ENCODE measurements at regions not wholly inside any gene's neighbourhood (a gene's known extent, or its start where the extent isn't known, plus 50 kb on each side); places are given as distances from the start of the nearest gene placed in this dataset.
"Not testable (repeated sequence)": the region's sequence is repeated elsewhere in the genome, so short reads cannot be mapped to it uniquely, and the experiment has no call there.

DNA sequence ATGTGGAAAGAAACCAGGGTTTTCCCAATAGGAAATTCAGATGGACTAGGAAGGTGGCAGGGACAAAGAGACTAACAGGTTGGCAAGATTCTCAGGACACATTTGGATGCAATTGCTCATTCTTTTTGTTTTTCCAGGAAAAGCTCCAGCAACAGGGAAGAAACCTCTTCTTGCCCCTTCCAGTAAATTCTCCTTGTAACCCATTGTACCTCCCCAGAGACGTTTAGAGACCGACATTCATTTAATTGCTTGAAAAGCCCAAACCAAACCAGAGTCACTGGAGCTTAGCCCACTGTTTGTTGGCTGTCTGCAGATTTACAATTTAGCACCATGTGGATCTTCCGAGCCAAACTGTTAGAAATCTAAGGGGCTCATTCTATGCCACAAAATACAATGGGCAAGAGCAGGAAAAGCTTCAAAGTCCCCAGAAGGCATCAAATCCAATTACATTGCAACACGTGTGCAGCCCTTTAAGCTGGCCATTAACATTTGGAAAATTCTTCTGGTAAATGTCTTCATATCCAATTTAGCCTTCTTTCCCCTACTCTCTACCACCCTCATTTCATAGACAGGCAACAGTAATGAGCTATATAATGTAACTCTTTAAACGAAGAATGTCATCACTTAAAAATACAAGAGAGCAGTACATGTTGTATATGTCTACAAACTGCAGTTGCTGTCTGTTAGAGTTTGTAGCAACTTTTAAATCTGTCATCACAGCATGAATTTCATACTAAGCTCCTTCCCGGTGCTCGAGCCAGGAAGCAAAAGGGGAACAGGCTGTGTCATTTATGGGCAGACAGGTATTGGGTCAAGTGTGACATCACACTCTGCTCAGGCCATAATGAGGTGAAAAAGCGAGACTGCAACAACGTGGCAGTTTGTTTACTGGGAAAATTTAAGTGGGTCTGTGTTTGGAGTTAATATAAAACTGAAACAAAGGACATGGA is 235.6 kb upstream of the HNRNPA3 start:
- DNase-seq (ENCODE audit: low read depth), result no peak

DNA sequence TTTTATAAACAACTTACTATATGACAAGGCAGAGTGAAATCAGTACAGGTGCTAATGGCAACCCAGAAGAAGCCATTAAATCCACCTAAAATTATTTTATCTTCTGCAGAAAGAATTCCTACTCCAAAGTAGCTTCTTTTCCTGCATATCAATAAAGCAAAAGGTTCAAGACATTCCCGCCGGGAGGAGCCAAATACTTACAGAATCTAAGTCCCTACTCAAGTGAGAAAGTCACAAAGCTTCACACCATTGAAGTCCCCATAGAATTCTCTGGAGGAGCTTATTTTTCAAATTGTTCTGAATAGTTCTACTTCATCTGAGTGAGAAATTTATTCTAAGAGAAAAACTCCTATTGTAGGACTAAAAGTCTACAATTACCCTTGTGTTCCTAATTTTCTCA is 233.7 kb upstream of the HNRNPA3 start:
- DNase-seq (ENCODE audit: low read depth), result no peak

DNA sequence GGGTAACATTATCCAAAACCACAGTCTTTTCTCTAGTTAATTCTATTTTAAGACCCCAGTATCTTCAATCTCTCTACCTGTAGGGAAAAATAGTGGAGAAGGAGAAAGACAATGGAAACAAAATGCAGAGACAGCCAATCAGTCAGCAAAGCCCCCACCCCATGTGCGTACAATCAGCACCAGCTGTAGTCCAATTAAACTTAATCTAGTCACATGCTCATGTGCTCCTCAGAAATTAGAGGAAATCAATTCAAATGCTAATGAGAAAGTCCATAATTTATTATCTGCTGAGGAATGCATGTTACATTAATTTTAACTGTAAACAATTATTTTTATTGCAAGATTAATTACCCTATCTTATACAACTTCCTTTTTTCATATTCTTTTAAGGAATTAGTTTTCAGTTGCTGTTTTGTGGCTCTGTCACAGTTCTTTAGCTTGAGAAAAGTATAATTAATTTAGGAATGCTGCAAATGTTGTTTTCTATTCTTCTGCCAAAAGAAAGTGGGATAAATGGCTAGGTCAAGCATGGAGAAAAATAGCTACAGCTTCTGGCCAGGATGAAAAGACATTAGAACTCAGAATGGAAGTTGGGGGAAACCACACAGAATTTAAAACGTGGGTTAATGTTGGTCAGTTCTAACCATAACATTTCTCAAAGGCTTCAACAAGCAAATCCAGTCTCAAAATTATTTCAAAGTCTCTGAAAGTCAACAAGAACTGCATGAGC is 232.4 kb upstream of the HNRNPA3 start:
- no peak for DNase-seq (ENCODE audit: low read depth)

DNA sequence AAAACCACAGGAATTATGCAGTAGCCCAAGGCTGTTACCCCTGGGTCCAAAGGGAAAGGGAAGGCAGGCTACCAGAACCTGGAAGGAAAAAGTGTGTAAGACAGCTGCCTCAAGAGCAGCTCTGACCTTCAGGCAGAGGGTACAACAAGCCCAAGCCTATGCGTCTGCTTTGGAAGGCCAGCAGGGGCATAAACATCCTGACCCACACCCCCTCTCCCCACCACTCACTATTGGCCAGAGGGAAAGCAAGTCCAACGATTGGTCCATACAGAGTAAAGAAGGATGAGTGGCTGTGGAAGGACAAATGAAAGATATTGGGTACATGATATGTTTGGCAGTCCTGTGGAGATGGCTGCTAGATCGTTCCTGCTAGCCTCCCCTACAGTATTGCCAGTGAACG is 227.6 kb upstream of the HNRNPA3 start:
- DNase-seq (ENCODE audit: low read depth), result no peak

DNA sequence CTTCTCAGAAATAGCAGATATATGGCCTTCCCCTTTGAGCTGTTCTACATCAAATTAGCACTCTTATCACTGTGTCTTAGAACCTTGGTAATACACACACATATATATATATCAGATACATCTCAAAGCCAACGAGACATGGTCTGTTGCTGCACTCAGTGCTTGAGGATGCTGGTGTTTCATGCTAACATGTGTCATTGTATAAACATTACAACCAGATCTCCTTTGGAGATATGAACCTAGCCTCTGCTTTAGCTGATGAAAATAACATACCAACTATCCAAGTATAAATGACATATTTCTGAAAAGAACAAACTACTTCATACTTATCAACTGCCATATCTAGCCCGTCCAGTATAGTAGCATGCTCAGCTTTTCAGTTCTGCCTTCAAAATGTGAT is 226.7 kb upstream of the HNRNPA3 start:
- no peak for DNase-seq (ENCODE audit: low read depth)

DNA sequence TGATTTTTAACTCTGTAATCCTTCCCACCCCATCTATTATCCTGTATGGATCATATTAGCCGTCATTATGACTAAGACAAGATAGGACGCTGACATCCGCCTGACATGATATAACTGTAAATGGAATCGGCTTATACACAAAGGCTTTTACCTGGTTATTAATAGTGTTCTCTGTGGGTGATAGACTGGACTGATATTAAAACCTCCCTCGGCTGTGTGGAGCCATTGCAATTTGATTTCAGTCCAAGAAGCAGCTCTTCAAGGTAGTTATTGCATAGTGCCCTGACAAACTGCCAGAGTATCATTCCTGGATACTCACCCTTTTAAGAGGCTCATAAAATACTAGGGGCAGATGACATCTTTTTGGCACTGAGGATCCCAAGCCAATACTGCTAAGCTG is 226.1 kb upstream of the HNRNPA3 start:
- no peak for DNase-seq (ENCODE audit: low read depth)

DNA sequence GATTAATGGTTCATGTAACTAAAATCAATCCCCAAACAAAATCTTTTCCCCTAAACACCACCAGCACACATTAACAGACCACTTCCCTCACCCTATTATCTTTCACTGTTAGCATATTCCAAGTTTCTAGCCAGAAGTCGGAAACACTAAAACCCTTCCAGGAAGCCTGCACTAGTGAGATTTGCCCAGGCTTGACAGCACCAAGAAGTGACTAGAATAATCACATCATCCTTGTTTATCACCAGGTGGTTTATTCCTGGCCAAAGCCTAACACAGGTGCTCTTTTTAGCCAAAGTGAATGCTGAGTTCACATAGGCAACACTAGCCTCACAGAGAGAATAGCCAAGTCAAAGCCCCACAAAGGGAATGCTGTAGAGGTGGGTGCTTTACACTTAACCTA is 221.2 kb upstream of the HNRNPA3 start:
- DNase-seq (ENCODE audit: low read depth), result no peak

DNA sequence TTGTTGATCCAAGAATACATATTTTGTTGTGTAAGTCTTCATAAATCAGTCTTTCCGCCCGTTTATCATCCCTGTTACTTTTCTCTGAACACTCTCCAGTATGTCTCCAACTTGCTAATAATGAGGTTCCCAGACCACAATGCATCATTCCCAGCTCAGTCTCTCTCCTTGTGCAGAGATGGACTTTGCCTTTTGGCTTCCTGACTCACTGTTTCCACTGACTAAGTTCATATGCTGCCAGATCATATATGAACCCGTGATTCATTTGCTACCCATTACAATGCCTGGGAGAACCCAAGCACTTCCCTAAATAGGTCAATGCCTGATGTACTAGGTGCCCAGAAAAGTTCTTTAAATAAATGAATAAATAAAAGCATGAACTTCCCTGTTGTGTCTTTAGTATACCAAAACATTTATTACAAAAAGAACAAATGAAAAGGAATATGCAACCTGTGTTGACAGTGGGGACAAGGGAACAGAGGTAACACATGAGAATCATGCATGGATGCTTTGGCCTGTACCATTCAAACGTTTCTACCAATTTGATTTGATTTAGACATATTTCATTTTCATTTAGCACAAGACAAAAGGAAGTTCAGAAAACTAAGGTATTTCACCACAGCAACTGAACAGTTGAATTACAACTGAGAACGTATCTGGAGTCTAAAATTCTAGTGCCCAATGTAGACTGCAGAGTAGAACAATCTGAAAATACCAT is 215.4 kb upstream of the HNRNPA3 start:
- DNase-seq (ENCODE audit: low read depth), result no peak

DNA sequence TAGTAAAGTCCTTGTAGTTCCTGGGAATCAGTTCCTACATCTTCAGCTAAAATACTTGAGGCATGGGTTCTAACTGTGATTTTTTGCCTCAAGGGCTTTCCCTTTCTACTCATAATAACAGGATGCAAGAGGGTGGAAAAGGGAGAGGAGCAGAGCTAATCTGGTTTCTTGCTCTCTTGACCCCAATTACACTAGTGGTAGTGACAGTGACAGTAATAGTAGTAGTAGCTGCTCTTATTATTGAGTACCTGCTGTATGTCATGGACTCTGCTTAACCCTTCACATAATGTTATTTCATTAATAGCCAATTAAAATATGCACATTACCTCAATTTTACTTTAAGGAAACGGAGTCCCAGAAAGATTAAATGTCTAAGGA is 214.8 kb upstream of the HNRNPA3 start:
- DNase-seq (ENCODE audit: low read depth), result no peak

DNA sequence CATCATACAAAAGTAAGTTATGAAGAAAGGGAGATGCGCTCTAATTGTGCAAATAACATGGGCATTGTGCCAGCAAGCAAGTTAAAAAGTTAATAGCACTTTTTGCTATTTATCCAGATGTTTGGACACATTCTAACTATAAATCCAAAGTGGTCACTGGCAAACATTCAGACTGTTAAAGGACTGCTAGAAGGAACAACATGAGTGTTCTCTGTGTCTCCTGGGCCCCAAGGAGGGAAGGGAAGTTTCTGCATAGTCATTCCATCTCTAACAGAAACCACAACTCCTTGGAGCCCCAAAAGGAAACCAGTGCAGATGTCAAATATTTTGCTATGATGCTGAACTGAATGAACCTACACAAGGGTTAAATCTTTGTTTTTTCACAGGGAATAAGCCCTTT is 213.3 kb upstream of the HNRNPA3 start:
- no peak for DNase-seq (ENCODE audit: low read depth)

DNA sequence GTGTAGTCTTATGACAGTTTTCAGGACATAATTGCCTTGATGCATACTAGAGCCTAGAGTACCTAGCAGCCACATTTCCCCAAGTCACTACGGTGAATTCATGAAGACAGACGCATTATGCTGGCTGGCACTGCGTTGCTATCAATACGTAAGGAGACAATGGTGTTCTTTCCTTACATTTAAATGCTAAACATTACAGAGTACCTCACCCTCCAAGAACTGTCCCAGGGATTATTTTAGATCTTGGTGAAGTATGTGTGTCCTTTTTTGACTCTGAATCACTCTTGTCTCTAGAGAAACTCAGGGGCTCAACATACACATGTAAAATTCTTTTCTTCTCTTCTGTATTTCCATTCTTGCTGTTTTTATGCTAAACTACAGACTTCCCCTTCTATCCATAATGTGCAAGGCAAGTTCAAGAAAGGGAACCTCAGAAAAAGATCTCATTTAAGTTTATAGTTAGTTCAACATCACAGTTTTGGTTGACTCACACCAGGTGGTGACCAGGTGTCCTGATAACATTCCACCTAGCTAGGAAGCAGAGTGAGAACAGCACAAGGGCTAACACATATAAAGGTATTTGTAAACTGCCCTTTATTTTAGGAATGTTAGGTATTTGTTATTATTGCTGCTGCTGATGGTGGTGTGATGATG is 212.4 kb upstream of the HNRNPA3 start:
- DNase-seq (ENCODE audit: low read depth), result no peak

DNA sequence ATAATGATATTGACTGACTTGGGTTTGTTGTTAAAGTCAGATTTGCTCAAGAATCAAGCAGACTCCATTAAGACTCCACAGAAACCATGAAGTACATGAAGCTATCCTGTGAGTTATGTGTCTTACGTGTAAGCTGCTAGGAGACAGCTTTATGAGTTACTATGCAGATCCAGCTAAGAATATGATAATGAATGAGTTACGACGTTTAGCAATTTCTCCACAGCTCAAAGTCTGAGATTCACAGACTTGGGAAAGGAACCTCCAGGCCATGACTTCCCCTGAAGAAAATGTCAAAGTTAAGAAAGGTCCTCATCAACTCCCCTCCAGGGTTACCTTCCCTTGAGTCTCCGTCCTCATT is 211.9 kb upstream of the HNRNPA3 start:
- DNase-seq (ENCODE audit: low read depth), result no peak

DNA sequence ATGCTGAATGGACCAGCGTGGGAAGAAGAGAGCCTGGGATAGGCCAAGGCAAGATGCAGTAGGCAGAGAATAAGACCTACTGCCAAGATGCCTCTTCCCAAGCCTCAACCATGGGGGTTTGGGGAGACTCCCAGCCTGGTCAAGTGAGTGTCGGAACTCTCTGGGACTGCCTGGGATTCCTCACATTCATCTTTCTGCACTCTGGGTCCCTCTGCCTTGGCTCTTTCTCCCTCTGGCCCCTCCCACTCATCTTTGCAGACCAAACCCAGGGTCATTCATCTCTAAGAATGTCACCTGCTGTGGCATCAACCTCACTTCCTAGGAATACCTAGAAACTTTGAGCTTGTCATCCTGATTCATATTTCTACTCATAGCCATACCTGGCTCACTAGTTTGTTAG is 211.3 kb upstream of the HNRNPA3 start:
- DNase-seq (ENCODE audit: low read depth), result no peak

DNA sequence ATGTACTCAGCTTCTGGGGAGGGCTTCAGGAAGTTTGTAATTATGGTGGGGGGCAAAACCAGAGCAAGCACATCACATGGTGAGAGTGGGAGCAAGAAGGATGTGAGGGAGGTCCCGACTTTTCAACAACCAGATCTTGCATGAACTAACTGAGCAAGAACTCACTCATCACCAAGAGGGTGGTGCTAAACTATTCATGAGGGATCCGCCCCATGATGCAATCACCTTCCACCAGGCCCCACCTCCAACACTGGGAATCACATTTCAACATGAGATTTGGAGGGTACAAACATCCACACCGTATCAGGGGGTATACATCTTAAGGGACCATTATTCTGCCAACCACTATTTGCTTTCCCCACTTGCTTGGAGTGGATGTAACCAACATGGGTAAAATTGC is 209.6 kb upstream of the HNRNPA3 start:
- no peak for DNase-seq (ENCODE audit: low read depth)

DNA sequence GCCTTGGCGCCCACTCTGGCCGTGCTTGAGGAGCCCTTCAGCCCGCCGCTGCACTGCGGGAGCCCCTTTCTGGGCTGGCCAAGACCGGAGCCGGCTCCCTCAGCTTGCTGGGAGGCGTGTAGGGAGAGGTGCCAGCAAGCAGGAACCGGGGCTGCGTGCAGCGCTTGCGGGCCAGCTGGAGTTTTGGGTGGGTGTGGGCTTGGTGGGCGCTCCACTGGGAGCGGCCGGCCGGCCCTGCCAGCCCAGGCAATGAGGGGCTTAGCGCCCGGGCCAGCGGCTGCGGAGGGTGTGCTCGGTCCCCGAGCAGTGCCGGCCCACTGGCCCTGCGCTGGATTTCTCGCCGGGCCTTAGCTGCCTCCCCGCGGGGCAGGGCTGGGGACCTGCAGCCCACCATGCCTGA is 204.9 kb upstream of the HNRNPA3 start:
- not testable (repeated sequence) for DNase-seq (ENCODE audit: low read depth)

DNA sequence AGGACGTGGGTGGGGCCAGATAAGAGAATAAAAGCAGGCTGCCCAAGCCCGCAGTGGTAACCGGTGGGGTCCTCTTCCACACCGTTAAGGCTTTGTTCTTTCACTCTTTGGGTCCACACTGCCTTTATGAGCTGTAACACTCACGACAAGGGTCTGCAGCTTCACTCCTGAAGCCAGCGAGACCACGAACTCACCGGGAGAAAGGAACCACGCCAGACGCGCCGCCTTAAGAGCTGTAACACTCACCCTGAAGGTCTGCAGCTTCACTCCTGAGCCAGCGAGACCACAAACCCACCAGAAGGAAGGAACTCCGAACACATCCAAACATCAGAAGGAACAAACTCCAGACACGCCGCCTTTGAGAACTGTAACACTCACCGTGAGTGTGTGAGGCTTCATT is 203.9 kb upstream of the HNRNPA3 start:
- DNase-seq (ENCODE audit: low read depth), result not testable (repeated sequence)

DNA sequence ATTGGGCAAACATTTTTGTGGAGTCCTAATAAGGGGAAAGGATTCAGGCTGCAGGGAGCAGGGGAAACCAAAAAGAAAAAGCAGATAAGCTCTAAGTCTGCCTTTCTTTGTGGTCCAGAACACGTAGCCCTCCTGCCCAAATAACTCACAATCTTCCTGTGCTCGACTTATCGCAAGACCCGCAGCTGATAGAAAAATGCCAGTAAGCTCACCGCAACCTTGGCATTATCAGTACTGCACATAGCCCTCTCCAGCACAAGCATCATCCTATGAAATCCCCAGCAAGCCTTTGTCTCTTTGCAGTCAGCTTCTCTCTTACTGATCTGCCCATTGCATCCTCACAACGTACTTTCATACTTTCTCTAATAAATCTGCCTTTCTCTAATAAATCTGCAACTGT is 202.4 kb upstream of the HNRNPA3 start:
- DNase-seq (ENCODE audit: low read depth), result no peak

DNA sequence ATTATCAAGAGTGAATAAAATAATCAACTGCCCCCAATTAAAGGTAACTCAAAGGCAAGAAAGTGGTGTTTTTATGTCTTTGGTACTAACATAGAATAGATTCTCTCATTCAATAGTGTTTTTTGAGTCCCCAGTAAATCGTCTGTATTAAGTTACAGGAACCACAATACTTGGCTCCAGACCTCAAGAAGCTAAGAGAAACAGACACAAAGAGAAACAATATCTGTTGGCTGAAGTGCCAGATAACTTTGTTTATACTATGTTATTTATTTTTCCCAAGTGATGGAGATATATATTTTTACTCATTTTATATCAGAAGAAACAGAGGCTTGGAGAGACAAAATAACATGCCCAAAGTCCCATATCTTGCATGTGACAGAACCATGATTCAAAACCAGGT is 201.7 kb upstream of the HNRNPA3 start:
- DNase-seq (ENCODE audit: low read depth), result no peak

DNA sequence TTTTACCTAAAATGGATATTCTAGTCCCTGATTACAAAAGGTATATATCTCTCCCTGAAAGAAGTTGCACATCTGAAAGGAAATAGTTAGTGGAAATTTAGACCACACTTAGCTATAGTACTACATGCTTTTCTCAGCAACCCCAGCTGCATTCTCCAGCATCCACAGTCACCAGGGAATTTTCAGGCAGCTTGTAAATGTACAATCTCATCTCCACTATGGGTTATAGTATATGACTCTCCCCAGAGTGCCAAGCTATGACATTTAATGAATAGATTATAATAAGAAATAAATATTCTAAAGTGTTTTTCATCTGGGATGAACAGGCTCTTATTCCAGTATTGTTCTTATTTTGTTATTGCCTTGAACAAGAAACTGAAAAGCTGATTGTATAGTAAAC is 197.6 kb upstream of the HNRNPA3 start:
- no peak for DNase-seq (ENCODE audit: low read depth)

DNA sequence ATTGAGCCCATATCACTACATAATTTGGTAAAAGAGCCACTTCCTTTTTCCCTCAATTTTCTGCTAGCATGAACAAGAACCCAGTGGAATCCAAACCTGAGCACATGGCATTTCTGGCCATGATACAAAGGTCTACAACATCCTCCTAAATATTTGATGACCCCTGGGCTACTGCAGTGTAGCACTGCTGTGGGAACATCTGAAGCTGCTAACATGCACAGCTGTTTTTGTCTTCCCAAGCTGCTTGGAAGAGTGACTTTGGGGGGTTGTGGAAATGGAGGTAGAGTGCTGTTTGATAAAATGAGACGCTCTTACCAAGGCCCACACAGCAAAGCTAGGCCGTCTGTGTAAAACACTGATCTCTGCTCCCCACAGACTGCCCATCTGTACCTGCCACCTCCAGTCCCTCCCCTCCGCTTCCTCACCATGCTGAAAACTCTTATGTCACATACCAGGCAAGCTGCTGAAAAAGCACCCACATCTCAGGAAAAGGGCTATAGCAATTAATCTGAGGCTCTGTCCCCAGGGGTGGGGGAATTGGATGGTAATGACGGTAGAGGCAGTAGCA is 197.2 kb upstream of the HNRNPA3 start:
- DNase-seq (ENCODE audit: low read depth), result no peak

DNA sequence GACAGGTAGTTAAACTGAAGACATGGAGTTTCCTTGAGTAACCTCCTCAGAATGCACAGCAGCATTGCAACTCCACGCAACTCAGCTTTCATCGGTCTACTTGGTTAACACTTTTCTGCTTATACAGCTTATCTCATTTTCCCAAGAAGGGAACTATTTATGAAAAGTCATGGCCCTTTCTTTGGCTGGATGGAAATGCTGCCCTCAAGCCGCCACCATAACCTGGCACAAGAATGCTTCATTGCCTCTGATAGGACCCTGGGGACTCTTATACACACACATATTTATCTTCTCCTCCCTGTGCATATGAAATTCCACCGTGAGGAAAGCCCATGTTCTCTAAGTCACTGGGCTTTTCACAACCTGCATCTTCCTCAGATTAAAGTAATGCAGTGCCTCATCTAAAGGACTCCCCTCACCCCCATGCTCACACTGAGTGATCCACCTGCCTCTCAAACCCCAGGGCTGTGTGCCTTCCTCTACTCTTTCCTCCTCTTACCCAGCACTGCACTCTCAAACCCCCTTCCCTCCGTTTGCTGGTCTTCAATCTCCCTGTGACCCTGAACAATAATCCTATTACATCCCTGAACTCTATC is 192.0 kb upstream of the HNRNPA3 start:
- DNase-seq (ENCODE audit: low read depth), result no peak
